ENCODE measurements at regions not wholly inside any gene's neighbourhood (a gene's known extent, or its start where the extent isn't known, plus 50 kb on each side); places are given as distances from the start of the nearest gene placed in this dataset.

DNA sequence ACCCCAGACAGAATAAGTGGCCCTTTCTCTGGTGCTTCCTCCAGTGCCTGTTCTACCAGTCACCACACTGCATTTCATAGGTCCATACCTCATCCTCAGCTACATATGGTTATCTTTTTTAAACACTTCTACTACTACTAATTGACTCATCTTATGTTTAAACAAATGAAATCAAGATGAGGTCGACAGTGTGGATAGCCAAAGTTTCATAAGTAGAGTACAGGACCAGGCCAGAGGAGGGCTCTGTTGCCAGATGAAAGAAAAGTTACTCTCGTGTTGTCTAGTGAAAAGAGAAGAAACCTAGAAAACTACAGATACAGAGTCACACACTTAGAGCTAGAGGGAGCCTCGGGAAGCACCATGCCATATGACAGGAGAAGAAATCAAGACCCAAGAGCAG, 296.1 kb downstream of the VPS13C start:
- H3K4me1 Mint-ChIP-seq (ENCODE audit: low read depth) = peaks cover 4% of the 10 kb centered on the region
- H3K27me3 Mint-ChIP-seq = no peaks in the 10 kb centered on the region
- H3K4me3 Mint-ChIP-seq (ENCODE audit: low read depth) = no peak overlapping the region
- no peaks in the 10 kb centered on the region for H3K9me3 Mint-ChIP-seq (ENCODE audit: low read depth)
- H3K36me3 Mint-ChIP-seq (ENCODE audit: insufficient read depth) = no peaks in the 10 kb centered on the region
- TF ChIP-seq, protein P1, sequence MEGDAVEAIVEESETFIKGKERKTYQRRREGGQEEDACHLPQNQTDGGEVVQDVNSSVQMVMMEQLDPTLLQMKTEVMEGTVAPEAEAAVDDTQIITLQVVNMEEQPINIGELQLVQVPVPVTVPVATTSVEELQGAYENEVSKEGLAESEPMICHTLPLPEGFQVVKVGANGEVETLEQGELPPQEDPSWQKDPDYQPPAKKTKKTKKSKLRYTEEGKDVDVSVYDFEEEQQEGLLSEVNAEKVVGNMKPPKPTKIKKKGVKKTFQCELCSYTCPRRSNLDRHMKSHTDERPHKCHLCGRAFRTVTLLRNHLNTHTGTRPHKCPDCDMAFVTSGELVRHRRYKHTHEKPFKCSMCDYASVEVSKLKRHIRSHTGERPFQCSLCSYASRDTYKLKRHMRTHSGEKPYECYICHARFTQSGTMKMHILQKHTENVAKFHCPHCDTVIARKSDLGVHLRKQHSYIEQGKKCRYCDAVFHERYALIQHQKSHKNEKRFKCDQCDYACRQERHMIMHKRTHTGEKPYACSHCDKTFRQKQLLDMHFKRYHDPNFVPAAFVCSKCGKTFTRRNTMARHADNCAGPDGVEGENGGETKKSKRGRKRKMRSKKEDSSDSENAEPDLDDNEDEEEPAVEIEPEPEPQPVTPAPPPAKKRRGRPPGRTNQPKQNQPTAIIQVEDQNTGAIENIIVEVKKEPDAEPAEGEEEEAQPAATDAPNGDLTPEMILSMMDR (IDR thresholded peaks at IDR 0.05; ENCODE audit: unreplicated experiment) = no peak
- DNase-seq (ENCODE audit: low spot score, unreplicated experiment) = no peak
- H3K27ac Mint-ChIP-seq = no peak overlapping the region

DNA sequence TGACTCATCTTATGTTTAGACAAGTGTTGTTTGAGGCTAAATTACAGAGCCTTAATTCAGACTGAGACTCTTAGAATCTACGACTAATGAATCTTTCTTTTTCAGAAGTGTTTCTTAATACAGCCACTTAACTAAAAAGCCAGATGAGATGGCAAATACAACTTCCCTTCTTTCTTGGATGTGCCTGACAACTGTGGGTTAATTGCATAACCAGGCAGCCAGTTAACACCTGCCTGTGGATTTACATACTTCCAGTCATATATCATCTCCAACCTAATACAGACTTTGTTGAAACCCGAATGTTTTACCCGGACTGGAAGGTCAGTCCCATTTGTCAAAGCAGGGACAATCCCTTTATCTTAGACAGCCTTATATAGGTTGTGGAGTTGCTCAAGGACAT, 297.6 kb downstream of the VPS13C start:
- TF ChIP-seq, protein P1 (IDR thresholded peaks at IDR 0.05; ENCODE audit: unreplicated experiment) = no peak
- no peak overlapping the region for H3K27ac Mint-ChIP-seq
- no peaks in the 10 kb centered on the region for H3K36me3 Mint-ChIP-seq (ENCODE audit: insufficient read depth)
- H3K4me3 Mint-ChIP-seq (ENCODE audit: low read depth) = no peak overlapping the region
- no peaks in the 10 kb centered on the region for H3K9me3 Mint-ChIP-seq (ENCODE audit: low read depth)
- peaks cover 4% of the 10 kb centered on the region for H3K4me1 Mint-ChIP-seq (ENCODE audit: low read depth)
- H3K27me3 Mint-ChIP-seq = no peaks in the 10 kb centered on the region
- DNase-seq (ENCODE audit: low spot score, unreplicated experiment) = no peak

DNA sequence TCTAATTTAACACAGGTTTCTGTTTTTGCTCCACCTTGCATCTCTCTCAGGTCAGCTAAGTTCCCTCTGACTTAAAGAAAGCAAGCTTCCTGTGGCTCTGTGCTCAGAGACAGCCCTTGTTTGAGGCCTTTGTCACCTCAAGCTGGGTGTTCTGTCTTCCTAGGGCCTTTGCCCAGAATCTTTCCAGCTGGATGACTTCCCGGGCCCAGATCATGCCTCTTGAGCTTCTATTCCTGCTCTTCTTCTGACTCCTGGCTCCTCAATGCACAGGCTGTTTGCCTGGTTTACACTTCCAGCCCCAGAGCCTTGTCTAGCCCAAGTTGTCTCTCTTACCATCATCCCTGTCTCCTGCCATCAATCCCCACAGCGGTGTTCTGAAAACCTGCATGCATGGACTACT, 300.6 kb downstream of the VPS13C start:
- Mint-ChIP-seq H3K4me1 (ENCODE audit: low read depth) (peaks cover 2% of the 10 kb centered on the region), H3K9me3 (ENCODE audit: low read depth) (no peaks in the 10 kb centered on the region), H3K27me3 (no peaks in the 10 kb centered on the region), H3K27ac (no peak overlapping the region), H3K4me3 (ENCODE audit: low read depth) (no peak overlapping the region), H3K36me3 (ENCODE audit: insufficient read depth) (no peaks in the 10 kb centered on the region)
- TF ChIP-seq, protein P1 (IDR thresholded peaks at IDR 0.05; ENCODE audit: unreplicated experiment) = no peak
- no peak for DNase-seq (ENCODE audit: low spot score, unreplicated experiment)

DNA sequence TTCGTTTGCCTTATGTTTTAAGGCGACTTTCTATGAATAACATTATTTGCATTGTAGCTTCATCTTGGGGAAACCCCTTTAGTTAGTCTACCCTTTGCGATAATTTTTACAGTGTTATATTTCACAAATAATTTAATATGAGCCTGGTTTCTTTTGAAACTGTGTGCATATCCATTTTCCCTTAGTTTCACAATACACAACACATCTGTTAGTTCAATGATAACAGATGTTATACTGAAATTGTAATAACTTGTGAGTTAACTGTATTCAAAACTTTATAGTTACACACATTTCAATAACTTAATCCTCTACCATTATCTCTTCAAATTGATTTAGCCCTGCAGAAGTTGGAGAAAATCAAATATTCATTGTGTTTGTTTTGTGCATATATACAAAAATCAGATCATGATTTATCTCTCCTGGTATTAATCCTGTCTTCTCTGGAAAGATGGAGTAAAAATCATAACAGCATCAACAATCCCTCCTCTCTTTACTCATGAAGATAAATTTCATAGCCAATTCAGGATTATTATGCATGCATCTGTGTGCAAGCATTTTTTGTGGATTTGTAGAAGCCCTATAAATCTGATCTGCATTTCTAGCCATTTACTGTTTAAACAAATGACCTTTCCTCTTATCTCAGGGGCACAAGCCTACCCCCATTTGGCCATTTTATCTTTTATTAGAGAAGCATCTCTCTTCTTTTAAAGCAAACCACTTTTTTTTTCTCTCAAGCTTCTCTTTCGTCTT, 304.0 kb downstream of the VPS13C start:
- no peaks in the 10 kb centered on the region for H3K36me3 Mint-ChIP-seq (ENCODE audit: insufficient read depth)
- no peaks in the 10 kb centered on the region for H3K4me1 Mint-ChIP-seq (ENCODE audit: low read depth)
- no peak overlapping the region for H3K27ac Mint-ChIP-seq
- no peak overlapping the region for H3K4me3 Mint-ChIP-seq (ENCODE audit: low read depth)
- TF ChIP-seq, protein P1 (IDR thresholded peaks at IDR 0.05; ENCODE audit: unreplicated experiment) = no peak
- H3K27me3 Mint-ChIP-seq = no peaks in the 10 kb centered on the region
- H3K9me3 Mint-ChIP-seq (ENCODE audit: low read depth) = no peaks in the 10 kb centered on the region
- no peak for DNase-seq (ENCODE audit: low spot score, unreplicated experiment)

DNA sequence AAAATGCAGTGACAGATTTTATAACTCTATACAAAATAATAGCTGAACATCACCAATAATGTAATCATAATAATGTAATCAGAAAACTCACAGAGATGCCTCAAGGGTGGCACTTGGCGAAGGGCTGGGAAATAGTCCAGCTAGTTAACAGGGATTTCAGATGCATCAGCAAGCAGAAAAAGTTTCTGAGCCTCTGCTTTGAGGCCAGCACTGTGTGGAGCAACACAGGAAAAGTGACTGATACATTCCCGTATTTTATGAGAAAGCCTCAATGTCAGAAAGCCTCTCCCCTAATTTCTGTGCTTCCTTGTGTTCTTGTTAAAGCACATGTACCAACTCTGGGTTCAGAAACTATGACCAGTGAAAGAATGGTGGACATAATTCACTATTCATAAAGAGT, 304.8 kb downstream of the VPS13C start:
- Mint-ChIP-seq H3K9me3 (ENCODE audit: low read depth) (no peaks in the 10 kb centered on the region), H3K4me1 (ENCODE audit: low read depth) (no peaks in the 10 kb centered on the region), H3K4me3 (ENCODE audit: low read depth) (no peak overlapping the region), H3K27me3 (no peaks in the 10 kb centered on the region), H3K36me3 (ENCODE audit: insufficient read depth) (no peaks in the 10 kb centered on the region), H3K27ac (no peak overlapping the region)
- TF ChIP-seq, protein P1 (IDR thresholded peaks at IDR 0.05; ENCODE audit: unreplicated experiment) = no peak
- DNase-seq (ENCODE audit: low spot score, unreplicated experiment) = no peak
